ENCODE measurements at regions not wholly inside any gene's neighbourhood (a gene's known extent, or its start where the extent isn't known, plus 50 kb on each side); places are given as distances from the start of the nearest gene placed in this dataset.

DNA sequence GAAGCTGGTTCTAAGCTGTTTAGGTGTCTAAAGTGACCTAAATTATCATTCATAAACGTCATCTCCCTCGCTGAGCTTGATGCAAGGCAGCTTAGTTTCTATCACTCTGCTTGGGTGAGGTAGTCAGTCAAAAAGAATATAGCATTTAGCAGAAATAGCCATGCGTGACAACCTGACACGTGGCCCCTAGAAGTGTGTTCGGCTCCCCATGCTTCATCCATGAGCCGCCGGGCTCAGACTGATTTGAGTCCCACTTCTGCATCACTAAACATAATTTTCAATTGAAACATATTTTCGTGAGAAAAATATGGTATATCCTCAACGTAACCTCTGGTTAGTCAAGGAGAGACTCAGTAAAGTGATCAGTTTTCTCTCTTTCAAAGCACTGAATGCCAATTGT is 459.8 kb downstream of the IRS2 start:
- H3K27ac Mint-ChIP-seq: no peak overlapping the region
- no peaks in the 10 kb centered on the region for H3K4me1 Mint-ChIP-seq
- peaks cover 2% of the 10 kb centered on the region; the same call in 1 of the 2 replicates for H3K27me3 Mint-ChIP-seq (ENCODE audit: low read depth)
- CTCF ChIA-PET: no interaction called here
- no peak for ATAC-seq
- H3K36me3 Mint-ChIP-seq: no peaks in the 10 kb centered on the region
- POLR2A ChIA-PET: no interaction called here
- no peak overlapping the region for H3K4me3 Mint-ChIP-seq
- H3K9me3 Mint-ChIP-seq: peaks cover 8% of the 10 kb centered on the region
- TF ChIP-seq, protein P1, sequence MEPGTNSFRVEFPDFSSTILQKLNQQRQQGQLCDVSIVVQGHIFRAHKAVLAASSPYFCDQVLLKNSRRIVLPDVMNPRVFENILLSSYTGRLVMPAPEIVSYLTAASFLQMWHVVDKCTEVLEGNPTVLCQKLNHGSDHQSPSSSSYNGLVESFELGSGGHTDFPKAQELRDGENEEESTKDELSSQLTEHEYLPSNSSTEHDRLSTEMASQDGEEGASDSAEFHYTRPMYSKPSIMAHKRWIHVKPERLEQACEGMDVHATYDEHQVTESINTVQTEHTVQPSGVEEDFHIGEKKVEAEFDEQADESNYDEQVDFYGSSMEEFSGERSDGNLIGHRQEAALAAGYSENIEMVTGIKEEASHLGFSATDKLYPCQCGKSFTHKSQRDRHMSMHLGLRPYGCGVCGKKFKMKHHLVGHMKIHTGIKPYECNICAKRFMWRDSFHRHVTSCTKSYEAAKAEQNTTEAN (CRISPR knock-in tag; IDR thresholded peaks at IDR 0.05): no peak
- no peak for DNase-seq (ENCODE audit: low spot score)

DNA sequence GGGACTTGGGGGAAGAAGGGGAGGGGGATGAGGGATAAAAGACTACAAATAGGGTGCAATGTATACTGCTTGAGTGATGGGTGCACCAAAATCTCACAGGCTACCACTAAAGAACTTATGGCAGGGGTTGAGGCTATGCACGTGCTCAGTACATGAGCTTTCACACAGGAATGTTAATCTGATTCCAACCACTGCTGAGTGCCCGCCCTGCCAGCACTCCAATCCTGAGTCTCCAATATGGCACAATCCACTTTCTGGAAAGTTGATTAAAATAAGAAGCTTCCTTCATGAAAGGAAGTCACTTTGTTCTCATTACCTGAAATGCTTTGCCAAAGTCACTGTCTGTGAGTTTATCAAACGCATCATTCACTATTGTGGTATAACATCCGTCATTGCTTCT is 463.0 kb downstream of the IRS2 start:
- DNase-seq (ENCODE audit: low spot score) (no peak), ATAC-seq (no peak)
- H3K27ac Mint-ChIP-seq: no peak overlapping the region
- TF ChIP-seq, protein P2, sequence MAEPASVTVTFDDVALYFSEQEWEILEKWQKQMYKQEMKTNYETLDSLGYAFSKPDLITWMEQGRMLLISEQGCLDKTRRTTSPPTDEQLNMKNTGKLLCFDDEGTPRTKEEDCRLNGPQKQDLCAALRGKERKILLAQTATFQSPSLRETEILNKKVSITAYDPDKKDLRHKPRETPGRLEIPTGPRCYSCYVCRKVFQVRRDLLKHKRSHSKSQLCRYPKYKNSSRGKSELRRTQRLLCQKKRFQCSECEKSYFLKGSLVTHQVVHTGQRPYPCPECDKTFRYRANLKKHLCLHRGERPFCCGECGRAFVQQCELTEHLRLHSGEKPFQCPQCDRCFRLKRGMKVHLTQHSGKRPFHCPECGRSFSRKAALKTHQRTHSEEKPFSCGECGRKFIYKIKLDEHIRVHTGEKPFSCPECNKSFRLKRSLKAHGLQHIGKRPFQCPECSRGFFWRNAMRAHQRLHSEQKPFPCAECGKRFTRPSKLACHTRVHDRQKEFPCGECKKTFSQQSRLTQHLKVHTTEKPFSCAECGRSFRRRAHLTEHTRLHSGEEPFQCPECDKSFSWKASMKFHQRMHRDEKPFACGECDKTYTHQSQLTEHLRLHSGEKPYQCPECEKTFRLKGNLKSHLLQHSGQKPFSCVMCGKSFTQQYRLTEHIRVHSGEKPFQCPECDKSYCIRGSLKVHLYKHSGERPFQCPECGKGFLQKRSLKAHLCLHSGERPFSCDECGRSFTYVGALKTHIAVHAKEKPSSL (CRISPR knock-in tag; conservative IDR thresholded peaks at IDR 0.05): no peak
- H3K27me3 Mint-ChIP-seq (ENCODE audit: low read depth): peaks cover 2% of the 10 kb centered on the region; the same call in 1 of the 2 replicates
- H3K4me3 Mint-ChIP-seq: no peak overlapping the region
- peaks cover 13% of the 10 kb centered on the region for H3K9me3 Mint-ChIP-seq
- peaks cover 5% of the 10 kb centered on the region for H3K36me3 Mint-ChIP-seq
- peaks cover 13% of the 10 kb centered on the region for H3K4me1 Mint-ChIP-seq
- ChIA-PET CTCF (no interaction called here), POLR2A (no interaction called here)

DNA sequence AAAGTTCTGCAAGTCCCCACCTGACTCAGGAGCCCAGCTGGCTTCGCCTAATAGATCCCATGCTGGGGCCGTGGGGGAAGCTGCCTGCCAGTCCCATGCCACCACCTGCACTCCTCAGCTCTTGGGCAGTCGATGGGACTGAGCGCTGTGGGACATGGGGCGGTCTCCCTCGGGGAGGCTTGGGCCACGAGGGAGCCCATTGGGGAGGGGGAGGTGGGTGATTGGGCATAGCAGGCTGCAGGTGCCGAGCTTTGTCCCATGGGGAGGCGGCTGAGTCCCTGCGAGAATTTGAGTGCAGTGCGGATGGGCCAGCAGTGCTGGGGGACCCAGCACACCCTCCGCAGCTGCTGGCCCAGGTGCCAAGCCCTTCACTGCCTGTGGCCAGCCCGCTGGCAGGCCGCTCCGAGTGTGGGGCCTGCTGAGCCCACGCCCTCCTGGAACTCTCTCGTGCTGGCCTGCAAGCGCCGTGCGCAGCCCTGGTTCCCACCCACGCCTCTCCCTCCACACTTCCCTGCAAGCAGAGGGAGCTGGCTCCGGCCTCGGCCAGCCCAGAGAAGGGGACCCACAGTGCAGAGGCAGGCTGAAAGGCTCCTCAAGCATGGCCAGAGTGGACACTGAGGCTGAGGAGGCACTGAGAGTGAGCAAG is 467.3 kb downstream of the IRS2 start:
- CTCF ChIA-PET: interaction anchor here (1.1 kb wide), 1 partner anchor 161 kb away, joined by 3 read pairs; no protein-coding TSS in a partner anchor
- DNase-seq (ENCODE audit: low spot score) (no peak), ATAC-seq (no peak)
- peaks cover 20% of the 10 kb centered on the region for H3K36me3 Mint-ChIP-seq
- TF ChIP-seq GABPB1 (CRISPR knock-in tag; IDR thresholded peaks at IDR 0.05) (no peak), SMAD3 (CRISPR knock-in tag; IDR thresholded peaks at IDR 0.05; ENCODE audit: borderline replicate concordance) (no peak), OVOL2 (CRISPR knock-in tag; IDR thresholded peaks at IDR 0.05; ENCODE audit: borderline replicate concordance) (no peak), RELA (CRISPR knock-in tag; IDR thresholded peaks at IDR 0.05; ENCODE audit: borderline replicate concordance) (no peak), ZNF416 (CRISPR knock-in tag; IDR thresholded peaks at IDR 0.05) (no peak), ATF1 (CRISPR knock-in tag; IDR thresholded peaks at IDR 0.05) (no peak), ZNF317 (CRISPR knock-in tag; IDR thresholded peaks at IDR 0.05; ENCODE audit: borderline replicate concordance, low read depth) (no peak), ZNF423 (CRISPR knock-in tag; IDR thresholded peaks at IDR 0.05) (no peak), SOX15 (CRISPR knock-in tag; IDR thresholded peaks at IDR 0.05) (no peak), FOXJ3 (CRISPR knock-in tag; IDR thresholded peaks at IDR 0.05; ENCODE audit: borderline replicate concordance) (no peak), SMAD4 (CRISPR knock-in tag; IDR thresholded peaks at IDR 0.05) (no peak)
- TF ChIP-seq, protein P3, sequence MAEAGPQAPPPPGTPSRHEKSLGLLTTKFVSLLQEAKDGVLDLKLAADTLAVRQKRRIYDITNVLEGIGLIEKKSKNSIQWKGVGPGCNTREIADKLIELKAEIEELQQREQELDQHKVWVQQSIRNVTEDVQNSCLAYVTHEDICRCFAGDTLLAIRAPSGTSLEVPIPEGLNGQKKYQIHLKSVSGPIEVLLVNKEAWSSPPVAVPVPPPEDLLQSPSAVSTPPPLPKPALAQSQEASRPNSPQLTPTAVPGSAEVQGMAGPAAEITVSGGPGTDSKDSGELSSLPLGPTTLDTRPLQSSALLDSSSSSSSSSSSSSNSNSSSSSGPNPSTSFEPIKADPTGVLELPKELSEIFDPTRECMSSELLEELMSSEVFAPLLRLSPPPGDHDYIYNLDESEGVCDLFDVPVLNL (CRISPR knock-in tag; IDR thresholded peaks at IDR 0.05; ENCODE audit: borderline replicate concordance, low read depth): no peak
- TF ChIP-seq, protein P4, sequence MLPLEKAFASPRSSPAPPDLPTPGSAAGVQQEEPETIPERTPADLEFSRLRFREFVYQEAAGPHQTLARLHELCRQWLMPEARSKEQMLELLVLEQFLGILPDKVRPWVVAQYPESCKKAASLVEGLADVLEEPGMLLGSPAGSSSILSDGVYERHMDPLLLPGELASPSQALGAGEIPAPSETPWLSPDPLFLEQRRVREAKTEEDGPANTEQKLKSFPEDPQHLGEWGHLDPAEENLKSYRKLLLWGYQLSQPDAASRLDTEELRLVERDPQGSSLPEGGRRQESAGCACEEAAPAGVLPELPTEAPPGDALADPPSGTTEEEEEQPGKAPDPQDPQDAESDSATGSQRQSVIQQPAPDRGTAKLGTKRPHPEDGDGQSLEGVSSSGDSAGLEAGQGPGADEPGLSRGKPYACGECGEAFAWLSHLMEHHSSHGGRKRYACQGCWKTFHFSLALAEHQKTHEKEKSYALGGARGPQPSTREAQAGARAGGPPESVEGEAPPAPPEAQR (CRISPR knock-in tag; IDR thresholded peaks at IDR 0.05): no peak
- TF ChIP-seq, protein P5, sequence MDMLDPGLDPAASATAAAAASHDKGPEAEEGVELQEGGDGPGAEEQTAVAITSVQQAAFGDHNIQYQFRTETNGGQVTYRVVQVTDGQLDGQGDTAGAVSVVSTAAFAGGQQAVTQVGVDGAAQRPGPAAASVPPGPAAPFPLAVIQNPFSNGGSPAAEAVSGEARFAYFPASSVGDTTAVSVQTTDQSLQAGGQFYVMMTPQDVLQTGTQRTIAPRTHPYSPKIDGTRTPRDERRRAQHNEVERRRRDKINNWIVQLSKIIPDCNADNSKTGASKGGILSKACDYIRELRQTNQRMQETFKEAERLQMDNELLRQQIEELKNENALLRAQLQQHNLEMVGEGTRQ (CRISPR knock-in tag; IDR thresholded peaks at IDR 0.05): no peak
- TF ChIP-seq, protein P6, sequence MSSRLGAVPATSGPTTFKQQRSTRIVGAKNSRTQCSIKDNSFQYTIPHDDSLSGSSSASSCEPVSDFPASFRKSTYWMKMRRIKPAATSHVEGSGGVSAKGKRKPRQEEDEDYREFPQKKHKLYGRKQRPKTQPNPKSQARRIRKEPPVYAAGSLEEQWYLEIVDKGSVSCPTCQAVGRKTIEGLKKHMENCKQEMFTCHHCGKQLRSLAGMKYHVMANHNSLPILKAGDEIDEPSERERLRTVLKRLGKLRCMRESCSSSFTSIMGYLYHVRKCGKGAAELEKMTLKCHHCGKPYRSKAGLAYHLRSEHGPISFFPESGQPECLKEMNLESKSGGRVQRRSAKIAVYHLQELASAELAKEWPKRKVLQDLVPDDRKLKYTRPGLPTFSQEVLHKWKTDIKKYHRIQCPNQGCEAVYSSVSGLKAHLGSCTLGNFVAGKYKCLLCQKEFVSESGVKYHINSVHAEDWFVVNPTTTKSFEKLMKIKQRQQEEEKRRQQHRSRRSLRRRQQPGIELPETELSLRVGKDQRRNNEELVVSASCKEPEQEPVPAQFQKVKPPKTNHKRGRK (CRISPR knock-in tag; IDR thresholded peaks at IDR 0.05; ENCODE audit: borderline replicate concordance): no peak
- no peak overlapping the region for H3K27ac Mint-ChIP-seq
- H3K4me1 Mint-ChIP-seq: peaks cover 13% of the 10 kb centered on the region
- H3K4me3 Mint-ChIP-seq: no peak overlapping the region
- POLR2A ChIA-PET: no interaction called here
- H3K27me3 Mint-ChIP-seq (ENCODE audit: low read depth): peaks cover 2% of the 10 kb centered on the region; the same call in 1 of the 2 replicates
- H3K9me3 Mint-ChIP-seq: peaks cover 42% of the 10 kb centered on the region
